Hepatocyte (in vitro differentiated cells): ENCODE measurements at regions not wholly inside any gene's neighbourhood (a gene's known extent, or its start where the extent isn't known, plus 50 kb on each side); places are given as distances from the start of the nearest gene placed in this dataset.
A peak's percentile ranks its signal among the peaks of the same experiment; 100 is the strongest.

ENCODE experiments used
- DNase-seq: peaks from one replicate; pipeline ENCODE4 v3.0.0-alpha.2; 2016; ENCODE audit warnings: low spot score
- H2AFZ ChIP-seq: fragments of 200-600 bp; sonication (generic); 2 replicates; pipeline ENCODE4 v1.6.0; 2016; ENCODE audit warnings: antibody characterized with exemption, mild to moderate bottlenecking
- H3K27ac ChIP-seq: fragments of 200-600 bp; sonication (generic); 2 replicates; pipeline ENCODE4 v1.5.1; 2016; ENCODE audit warnings: mild to moderate bottlenecking
- H3K27me3 ChIP-seq: fragments of 200-600 bp; sonication (generic); 2 replicates; pipeline ENCODE4 v1.6.1; 2016
- H3K36me3 ChIP-seq: fragments of 200-600 bp; sonication (generic); replicated peaks from 2 replicates; pipeline ENCODE4 v1.5.1; 2016; ENCODE audit warnings: low read depth; ENCODE audit not compliant: insufficient read depth
- H3K4me1 ChIP-seq: fragments of 200-600 bp; sonication (generic); 2 replicates; pipeline ENCODE4 v1.5.1; 2016; ENCODE audit warnings: mild to moderate bottlenecking, moderate library complexity; ENCODE audit not compliant: insufficient read depth
- H3K4me2 ChIP-seq: fragments of 200-600 bp; sonication (generic); 2 replicates; pipeline ENCODE4 v1.6.0; 2016
- H3K4me3 ChIP-seq: fragments of 200-600 bp; sonication (generic); 2 replicates; pipeline ENCODE4 v1.5.1; 2016; ENCODE audit warnings: mild to moderate bottlenecking
- H3K79me2 ChIP-seq: fragments of 200-600 bp; sonication (generic); 2 replicates; pipeline ENCODE4 v1.6.0; 2017; ENCODE audit warnings: mild to moderate bottlenecking
- H3K9me2 ChIP-seq: fragments of 200-600 bp; sonication (generic); replicated peaks from 2 replicates; pipeline ENCODE4 v1.6.0; 2017; ENCODE audit warnings: mild to moderate bottlenecking; ENCODE audit not compliant: insufficient read depth
- H3K9me3 ChIP-seq: fragments of 200-600 bp; sonication (generic); 2 replicates; pipeline ENCODE4 v1.5.1; 2016; ENCODE audit warnings: low read depth, mild to moderate bottlenecking
- H4K20me1 ChIP-seq: fragments of 200-600 bp; sonication (generic); 2 replicates; pipeline ENCODE4 v1.6.0; 2016; ENCODE audit warnings: mild to moderate bottlenecking; ENCODE audit not compliant: insufficient read depth, poor library complexity, severe bottlenecking
- EZH2 ChIP-seq: fragments of 200-600 bp; sonication (generic); IDR thresholded peaks from 2 replicates; pipeline ENCODE4 v1.6.1; 2016; ENCODE audit warnings: antibody characterized with exemption, mild to moderate bottlenecking, borderline replicate concordance
- EZH2phosphoT487 ChIP-seq: fragments of 200-600 bp; sonication (generic); IDR thresholded peaks from one replicate; pipeline ENCODE4 v1.6.1; 2018; ENCODE audit warnings: antibody characterized with exemption, mild to moderate bottlenecking, low read depth, moderate library complexity; ENCODE audit not compliant: unreplicated experiment, severe bottlenecking
- WGBS: methylation state at CpG from one replicate; pipeline ENCODE4 v1.1.6; 2016; ENCODE audit warnings: low lambda C conversion rate; ENCODE audit errors: missing lambda C conversion rate; 5-methylcytosine and 5-hydroxymethylcytosine counted together
- TF ChIP-seq, protein P1 (sequence below): fragments of 200-600 bp; sonication (generic); IDR thresholded peaks from 2 replicates; pipeline ENCODE4 v1.5.1; 2016; ENCODE audit warnings: antibody characterized with exemption, mild to moderate bottlenecking; ENCODE audit not compliant: poor library complexity

DNA sequence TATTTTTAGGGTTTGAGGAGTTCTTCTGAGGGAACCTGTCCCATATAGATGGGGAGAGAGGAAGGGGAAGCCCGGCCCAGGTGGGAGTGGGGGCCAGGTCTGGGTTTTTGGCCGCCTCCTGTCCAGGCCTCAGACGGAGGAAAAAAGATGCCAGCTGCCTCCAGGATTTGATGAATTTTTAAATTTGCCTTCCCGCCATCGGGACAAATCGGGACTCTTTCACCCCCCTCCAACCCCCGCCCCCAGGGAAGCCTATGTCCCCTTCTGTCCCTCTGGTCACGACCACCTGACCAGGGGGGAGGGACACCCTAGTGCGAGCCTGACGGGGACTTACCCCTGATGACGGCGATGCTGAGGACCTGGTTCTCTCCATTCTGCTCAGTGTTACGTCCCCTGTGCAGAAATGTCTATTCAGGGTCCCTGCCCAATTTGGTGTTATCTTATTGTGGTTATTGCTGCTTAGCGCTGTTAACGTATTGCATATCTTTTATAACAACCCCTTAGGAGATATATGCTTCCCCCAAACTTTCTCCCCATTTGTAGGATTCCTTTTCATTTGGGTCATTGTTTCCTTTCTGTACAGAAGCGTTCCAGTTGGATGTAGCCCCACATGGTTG lies 115.9 kb upstream of the GRK3 start:
- Histone ChIP-seq H3K4me2 (peak overlapping the region; percentile 85), H3K9me3 (no peaks in the 10 kb centered on the region), H3K4me3 (peak overlapping the region; percentile 92), H3K79me2 (peaks cover 56% of the 10 kb centered on the region), H3K27me3 (no peaks in the 10 kb centered on the region), H2AFZ (peak overlapping the region; percentile 96), H3K9me2 (no peaks in the 10 kb centered on the region), H3K4me1 (peaks cover 11% of the 10 kb centered on the region), H3K36me3 (no peaks in the 10 kb centered on the region), H4K20me1 (peaks cover 39% of the 10 kb centered on the region), H3K27ac (peak overlapping the region; percentile 78)
- WGBS, result 4% methylated on average over 12 of the region's 16 CpGs
- DNase-seq, result peak; percentile 30
- no peak for TF ChIP-seq EZH2
- TF ChIP-seq EZH2phosphoT487, result no peak
- TF ChIP-seq, protein P1, sequence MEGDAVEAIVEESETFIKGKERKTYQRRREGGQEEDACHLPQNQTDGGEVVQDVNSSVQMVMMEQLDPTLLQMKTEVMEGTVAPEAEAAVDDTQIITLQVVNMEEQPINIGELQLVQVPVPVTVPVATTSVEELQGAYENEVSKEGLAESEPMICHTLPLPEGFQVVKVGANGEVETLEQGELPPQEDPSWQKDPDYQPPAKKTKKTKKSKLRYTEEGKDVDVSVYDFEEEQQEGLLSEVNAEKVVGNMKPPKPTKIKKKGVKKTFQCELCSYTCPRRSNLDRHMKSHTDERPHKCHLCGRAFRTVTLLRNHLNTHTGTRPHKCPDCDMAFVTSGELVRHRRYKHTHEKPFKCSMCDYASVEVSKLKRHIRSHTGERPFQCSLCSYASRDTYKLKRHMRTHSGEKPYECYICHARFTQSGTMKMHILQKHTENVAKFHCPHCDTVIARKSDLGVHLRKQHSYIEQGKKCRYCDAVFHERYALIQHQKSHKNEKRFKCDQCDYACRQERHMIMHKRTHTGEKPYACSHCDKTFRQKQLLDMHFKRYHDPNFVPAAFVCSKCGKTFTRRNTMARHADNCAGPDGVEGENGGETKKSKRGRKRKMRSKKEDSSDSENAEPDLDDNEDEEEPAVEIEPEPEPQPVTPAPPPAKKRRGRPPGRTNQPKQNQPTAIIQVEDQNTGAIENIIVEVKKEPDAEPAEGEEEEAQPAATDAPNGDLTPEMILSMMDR, result no peak

DNA sequence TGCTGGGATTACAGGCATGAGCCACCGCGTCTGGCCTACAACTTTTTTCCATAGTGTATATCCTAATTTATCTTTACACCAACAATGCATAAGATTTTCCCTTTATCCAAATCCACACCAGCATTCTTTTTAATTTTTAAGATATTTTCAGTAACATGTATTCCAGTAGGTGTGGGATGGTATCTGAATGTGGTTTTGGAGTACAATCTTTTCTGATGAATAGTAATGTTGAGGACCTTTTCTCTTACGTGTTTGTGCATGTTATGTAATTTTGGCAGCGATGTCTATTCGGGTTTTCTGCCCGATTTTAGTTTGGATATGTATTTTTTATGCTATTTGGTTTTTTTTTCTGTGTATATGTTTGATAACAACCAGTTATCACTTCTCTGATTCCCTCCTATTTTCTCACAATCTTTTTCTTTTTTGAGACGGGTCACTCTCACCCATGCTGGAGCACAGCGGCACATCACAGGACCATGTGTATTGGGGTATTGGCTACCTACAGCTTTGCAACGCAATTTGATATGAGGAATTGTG lies 114.6 kb upstream of the GRK3 start:
- Histone ChIP-seq H3K4me1 (peaks cover 11% of the 10 kb centered on the region), H3K9me3 (no peaks in the 10 kb centered on the region), H3K4me2 (peak overlapping the region; percentile 85), H3K27me3 (no peaks in the 10 kb centered on the region), H3K4me3 (no peak overlapping the region), H3K79me2 (peaks cover 69% of the 10 kb centered on the region), H2AFZ (no peak overlapping the region), H3K36me3 (no peaks in the 10 kb centered on the region), H3K27ac (no peak overlapping the region), H3K9me2 (no peaks in the 10 kb centered on the region), H4K20me1 (peaks cover 51% of the 10 kb centered on the region)
- TF ChIP-seq EZH2phosphoT487, result no peak
- TF ChIP-seq, protein P1, result no peak
- 86% methylated on average over 9 of the region's 9 CpGs for WGBS
- no peak for DNase-seq

DNA sequence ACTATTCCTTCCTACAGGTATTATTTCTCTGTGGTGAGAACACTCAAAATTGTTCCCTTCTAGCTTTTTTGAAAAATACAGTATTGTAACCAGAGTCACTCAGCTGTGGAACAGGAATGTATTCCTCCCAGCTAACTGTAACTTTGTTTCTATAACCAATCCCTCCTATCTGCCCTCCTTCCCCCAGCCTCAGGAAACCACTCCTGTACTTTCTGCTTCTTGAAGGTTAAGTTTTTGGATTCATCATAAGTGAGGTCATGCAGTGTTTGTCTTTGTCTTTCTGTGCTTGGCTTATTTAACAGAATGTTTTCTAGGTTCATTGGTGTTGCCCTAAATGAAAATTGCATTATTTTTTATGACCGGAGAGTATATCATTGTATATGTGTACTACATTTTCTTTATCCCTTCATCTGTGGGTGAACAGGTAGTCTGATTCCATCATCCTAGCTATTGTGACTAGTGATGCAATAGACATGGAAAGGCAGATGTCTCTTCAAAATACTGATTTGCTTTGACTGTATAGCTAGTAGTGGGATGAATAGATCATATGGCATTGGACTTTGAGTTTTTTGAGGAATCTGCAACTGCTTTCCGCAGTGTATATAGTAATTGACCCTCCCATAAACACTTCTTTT lies 112.9 kb upstream of the GRK3 start:
- Histone ChIP-seq H3K4me1 (peaks cover 11% of the 10 kb centered on the region), H3K9me2 (no peaks in the 10 kb centered on the region), H3K4me2 (peak overlapping the region; percentile 1), H2AFZ (no peak overlapping the region), H3K27ac (no peak overlapping the region), H3K36me3 (no peaks in the 10 kb centered on the region), H3K4me3 (no peak overlapping the region), H3K79me2 (peaks cover 75% of the 10 kb centered on the region), H3K27me3 (no peaks in the 10 kb centered on the region), H4K20me1 (peaks cover 51% of the 10 kb centered on the region), H3K9me3 (no peaks in the 10 kb centered on the region)
- DNase-seq, result no peak
- 91% methylated on average over 2 of the region's 2 CpGs for WGBS
- TF ChIP-seq, protein P1, result no peak
- TF ChIP-seq EZH2phosphoT487, result no peak
- no peak for TF ChIP-seq EZH2
